Neural cell (in vitro differentiated cells): ENCODE measurements at regions not wholly inside any gene's neighbourhood (a gene's known extent, or its start where the extent isn't known, plus 50 kb on each side); places are given as distances from the start of the nearest gene placed in this dataset.

ENCODE experiments used
- H2AFZ ChIP-seq: fragments of 200-600, 300-800 bp; sonication (generic), shearing (Covaris generic); 2 replicates; pipeline ENCODE4 v1.6.0; 2014; ENCODE audit warnings: low read depth, mild to moderate bottlenecking, antibody characterized with exemption, low read length, moderate library complexity
- H3F3A ChIP-seq: fragments of 200-600 bp; shearing (Covaris generic); 2 replicates; pipeline ENCODE4 v1.6.1; 2016; ENCODE audit warnings: mild to moderate bottlenecking, moderate library complexity, mixed read lengths, antibody characterized with exemption, low read length; ENCODE audit not compliant: insufficient read depth, poor library complexity, severe bottlenecking
- H3K27ac ChIP-seq: fragments of 200-600, 300-800 bp; sonication (generic), shearing (Covaris generic); 2 replicates; pipeline ENCODE4 v1.5.1; 2014; ENCODE audit warnings: mild to moderate bottlenecking, low read length, moderate library complexity
- H3K27me3 ChIP-seq: fragments of 300-800, 200-600 bp; sonication (generic), shearing (Covaris generic); 2 replicates; pipeline ENCODE4 v1.6.0; 2014; ENCODE audit warnings: mild to moderate bottlenecking, low read depth, low read length, moderate library complexity; ENCODE audit not compliant: insufficient read depth
- H3K36me3 ChIP-seq: fragments of 300-800, 200-600 bp; sonication (generic), shearing (Covaris generic); 2 replicates; pipeline ENCODE4 v1.5.1; 2014; ENCODE audit warnings: mild to moderate bottlenecking, antibody characterized with exemption, low read length, moderate library complexity; ENCODE audit not compliant: insufficient read depth
- H3K4me2 ChIP-seq: fragments of 300-800, 200-600 bp; sonication (generic), shearing (Covaris generic); 2 replicates; pipeline ENCODE4 v1.6.0; 2014; ENCODE audit warnings: mild to moderate bottlenecking, low read length
- H3K4me3 ChIP-seq: fragments of 300-800, 200-600 bp; sonication (generic), shearing (Covaris generic); 2 replicates; pipeline ENCODE4 v1.5.1; 2014; ENCODE audit warnings: mild to moderate bottlenecking, low read length, moderate library complexity
- H3K79me2 ChIP-seq: fragments of 200-600 bp; shearing (Covaris generic); replicated peaks from 2 replicates; pipeline ENCODE4 v1.6.0; 2014; ENCODE audit warnings: mild to moderate bottlenecking, low read length, moderate library complexity; ENCODE audit not compliant: insufficient read depth
- H3K9ac ChIP-seq: fragments of 300-800, 200-600 bp; sonication (generic), shearing (Covaris generic); 2 replicates; pipeline ENCODE4 v1.6.1; 2016; ENCODE audit warnings: mild to moderate bottlenecking, low read length, mixed read lengths
- H3K9me2 ChIP-seq: fragments of 200-600 bp; shearing (Covaris generic); 2 replicates; pipeline ENCODE4 v1.6.1; 2016; ENCODE audit warnings: mild to moderate bottlenecking, low read length, mixed read lengths; ENCODE audit not compliant: insufficient read depth
- H3K9me3 ChIP-seq: fragments of 200-600, 300-800 bp; sonication (generic), shearing (Covaris generic); 2 replicates; pipeline ENCODE4 v1.6.1; 2016; ENCODE audit warnings: mild to moderate bottlenecking, mixed run types, low read length, moderate library complexity, mixed read lengths
- H4K20me1 ChIP-seq: fragments of 200-600 bp; shearing (Covaris generic); 2 replicates; pipeline ENCODE4 v1.6.1; 2016; ENCODE audit warnings: mild to moderate bottlenecking, mixed run types; ENCODE audit not compliant: insufficient read depth
- EP300 ChIP-seq: fragments of 450-650 bp; conservative IDR thresholded peaks from 2 replicates; pipeline ENCODE4 v1.6.1; 2014; ENCODE audit warnings: antibody characterized with exemption, mild to moderate bottlenecking, moderate library complexity; ENCODE audit not compliant: poor library complexity, severe bottlenecking
- EZH2 ChIP-seq: fragments of 200-600, 300-800 bp; shearing (Covaris generic), sonication (generic); IDR thresholded peaks from 2 replicates; pipeline ENCODE4 v1.6.1; 2014; ENCODE audit warnings: antibody characterized with exemption, low read length, borderline replicate concordance, mild to moderate bottlenecking; ENCODE audit not compliant: insufficient read depth, poor library complexity, severe bottlenecking
- MXI1 ChIP-seq: fragments of 450-650 bp; conservative IDR thresholded peaks from 2 replicates; pipeline ENCODE4 v1.6.1; 2014; ENCODE audit warnings: antibody characterized with exemption, mild to moderate bottlenecking; ENCODE audit not compliant: poor library complexity, severe bottlenecking
- POLR2AphosphoS5 ChIP-seq: IDR thresholded peaks from 2 replicates; pipeline ENCODE4 v1.6.1; 2012
- RAD21 ChIP-seq: fragments of 450-650 bp; conservative IDR thresholded peaks from 2 replicates; pipeline ENCODE4 v1.6.1; 2014; ENCODE audit warnings: antibody characterized with exemption, mild to moderate bottlenecking, moderate library complexity
- SMC3 ChIP-seq: fragments of 450-650 bp; conservative IDR thresholded peaks from 2 replicates; pipeline ENCODE4 v1.6.1; 2014; ENCODE audit warnings: antibody characterized with exemption, mild to moderate bottlenecking, moderate library complexity; ENCODE audit not compliant: poor library complexity
- TAF1 ChIP-seq: IDR thresholded peaks from 2 replicates; pipeline ENCODE4 v1.6.1; 2012; ENCODE audit warnings: low read depth
- TF ChIP-seq, protein P1 (sequence below): IDR thresholded peaks from 2 replicates; pipeline ENCODE4 v1.6.1; 2012; ENCODE audit warnings: borderline replicate concordance
- TF ChIP-seq, protein P2 (sequence below): fragments of 450-650 bp; IDR thresholded peaks from 2 replicates; pipeline ENCODE4 v1.5.1; 2014; ENCODE audit warnings: antibody characterized with exemption, mild to moderate bottlenecking, moderate library complexity; ENCODE audit not compliant: poor library complexity, severe bottlenecking

DNA sequence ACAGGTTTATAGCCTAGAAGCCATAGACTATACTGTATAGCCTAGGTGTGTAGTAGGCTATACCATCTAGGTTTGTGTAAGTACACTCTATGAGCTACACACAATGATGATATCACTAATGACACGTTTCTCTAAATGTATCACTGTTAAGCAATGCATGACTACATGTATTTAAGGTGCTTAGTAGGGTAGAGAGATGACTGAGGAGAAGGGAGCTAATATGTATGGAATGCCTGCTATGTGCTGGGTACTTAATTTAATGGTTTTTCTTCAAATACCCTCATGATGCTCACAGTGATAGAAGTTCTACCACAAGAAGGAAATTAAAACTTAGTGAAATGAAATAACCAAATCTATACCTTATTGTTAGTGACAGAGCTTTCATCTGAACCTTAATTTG is 1785.5 kb downstream of the EFNA5 start:
- no peak overlapping the region for H3K27ac ChIP-seq
- H4K20me1 ChIP-seq, result no peaks in the 10 kb centered on the region
- no peak overlapping the region for H3K4me3 ChIP-seq
- no peaks in the 10 kb centered on the region for H3K79me2 ChIP-seq
- no peak overlapping the region for H2AFZ ChIP-seq
- no peaks in the 10 kb centered on the region for H3F3A ChIP-seq
- H3K27me3 ChIP-seq, result no peaks in the 10 kb centered on the region
- no peak overlapping the region for H3K9ac ChIP-seq
- H3K9me3 ChIP-seq, result no peaks in the 10 kb centered on the region
- H3K9me2 ChIP-seq, result no peaks in the 10 kb centered on the region
- no peaks in the 10 kb centered on the region for H3K36me3 ChIP-seq
- TF ChIP-seq, protein P1, sequence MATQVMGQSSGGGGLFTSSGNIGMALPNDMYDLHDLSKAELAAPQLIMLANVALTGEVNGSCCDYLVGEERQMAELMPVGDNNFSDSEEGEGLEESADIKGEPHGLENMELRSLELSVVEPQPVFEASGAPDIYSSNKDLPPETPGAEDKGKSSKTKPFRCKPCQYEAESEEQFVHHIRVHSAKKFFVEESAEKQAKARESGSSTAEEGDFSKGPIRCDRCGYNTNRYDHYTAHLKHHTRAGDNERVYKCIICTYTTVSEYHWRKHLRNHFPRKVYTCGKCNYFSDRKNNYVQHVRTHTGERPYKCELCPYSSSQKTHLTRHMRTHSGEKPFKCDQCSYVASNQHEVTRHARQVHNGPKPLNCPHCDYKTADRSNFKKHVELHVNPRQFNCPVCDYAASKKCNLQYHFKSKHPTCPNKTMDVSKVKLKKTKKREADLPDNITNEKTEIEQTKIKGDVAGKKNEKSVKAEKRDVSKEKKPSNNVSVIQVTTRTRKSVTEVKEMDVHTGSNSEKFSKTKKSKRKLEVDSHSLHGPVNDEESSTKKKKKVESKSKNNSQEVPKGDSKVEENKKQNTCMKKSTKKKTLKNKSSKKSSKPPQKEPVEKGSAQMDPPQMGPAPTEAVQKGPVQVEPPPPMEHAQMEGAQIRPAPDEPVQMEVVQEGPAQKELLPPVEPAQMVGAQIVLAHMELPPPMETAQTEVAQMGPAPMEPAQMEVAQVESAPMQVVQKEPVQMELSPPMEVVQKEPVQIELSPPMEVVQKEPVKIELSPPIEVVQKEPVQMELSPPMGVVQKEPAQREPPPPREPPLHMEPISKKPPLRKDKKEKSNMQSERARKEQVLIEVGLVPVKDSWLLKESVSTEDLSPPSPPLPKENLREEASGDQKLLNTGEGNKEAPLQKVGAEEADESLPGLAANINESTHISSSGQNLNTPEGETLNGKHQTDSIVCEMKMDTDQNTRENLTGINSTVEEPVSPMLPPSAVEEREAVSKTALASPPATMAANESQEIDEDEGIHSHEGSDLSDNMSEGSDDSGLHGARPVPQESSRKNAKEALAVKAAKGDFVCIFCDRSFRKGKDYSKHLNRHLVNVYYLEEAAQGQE, result no peak
- no peak for TF ChIP-seq EZH2
- H3K4me2 ChIP-seq, result no peak overlapping the region

GRCh38 chr5:105882956-105883481 is 1787.7 kb downstream of the EFNA5 start:
- Histone ChIP-seq H3K79me2 (no peaks in the 10 kb centered on the region), H3K27ac (no peak overlapping the region), H3K4me2 (no peak overlapping the region), H3K9me2 (no peaks in the 10 kb centered on the region), H4K20me1 (no peaks in the 10 kb centered on the region), H2AFZ (no peak overlapping the region), H3K9me3 (no peaks in the 10 kb centered on the region), H3K4me3 (no peak overlapping the region), H3F3A (no peaks in the 10 kb centered on the region), H3K9ac (no peak overlapping the region), H3K27me3 (no peaks in the 10 kb centered on the region), H3K36me3 (no peaks in the 10 kb centered on the region)
- TF ChIP-seq SMC3 (no peak), EP300 (no peak), RAD21 (no peak), TAF1 (no peak), EZH2 (no peak), MXI1 (no peak), POLR2AphosphoS5 (no peak)
- TF ChIP-seq, protein P1, result no peak
- TF ChIP-seq, protein P2, sequence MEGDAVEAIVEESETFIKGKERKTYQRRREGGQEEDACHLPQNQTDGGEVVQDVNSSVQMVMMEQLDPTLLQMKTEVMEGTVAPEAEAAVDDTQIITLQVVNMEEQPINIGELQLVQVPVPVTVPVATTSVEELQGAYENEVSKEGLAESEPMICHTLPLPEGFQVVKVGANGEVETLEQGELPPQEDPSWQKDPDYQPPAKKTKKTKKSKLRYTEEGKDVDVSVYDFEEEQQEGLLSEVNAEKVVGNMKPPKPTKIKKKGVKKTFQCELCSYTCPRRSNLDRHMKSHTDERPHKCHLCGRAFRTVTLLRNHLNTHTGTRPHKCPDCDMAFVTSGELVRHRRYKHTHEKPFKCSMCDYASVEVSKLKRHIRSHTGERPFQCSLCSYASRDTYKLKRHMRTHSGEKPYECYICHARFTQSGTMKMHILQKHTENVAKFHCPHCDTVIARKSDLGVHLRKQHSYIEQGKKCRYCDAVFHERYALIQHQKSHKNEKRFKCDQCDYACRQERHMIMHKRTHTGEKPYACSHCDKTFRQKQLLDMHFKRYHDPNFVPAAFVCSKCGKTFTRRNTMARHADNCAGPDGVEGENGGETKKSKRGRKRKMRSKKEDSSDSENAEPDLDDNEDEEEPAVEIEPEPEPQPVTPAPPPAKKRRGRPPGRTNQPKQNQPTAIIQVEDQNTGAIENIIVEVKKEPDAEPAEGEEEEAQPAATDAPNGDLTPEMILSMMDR, result no peak
